GM10248 (cell line): ENCODE measurements at regions not wholly inside any gene's neighbourhood (a gene's known extent, or its start where the extent isn't known, plus 50 kb on each side); places are given as distances from the start of the nearest gene placed in this dataset.

Source experiments
- CTCF ChIA-PET: fragments of 300-600 bp; sonication (Branson Sonifier 250); formaldehyde crosslinking; extraction: SDS; loops from one replicate; lab custom pipeline; 2021; ENCODE audit warnings: antibody characterized with exemption; lab: Yijun Ruan, JAX
- POLR2A ChIA-PET: fragments of 350-650 bp; sonication (Branson Sonifier 250); formaldehyde crosslinking; extraction: SDS; loops from one replicate; lab custom pipeline; 2020; ENCODE audit warnings: antibody characterized with exemption; lab: Yijun Ruan, JAX
- DNase-seq: peaks from one replicate; pipeline ENCODE4 v3.0.0; 2012; ENCODE audit errors: extremely low spot score
- TF ChIP-seq, protein P1 (sequence below): IDR thresholded peaks from 2 replicates; pipeline ENCODE4 v1.5.1; 2012; ENCODE audit warnings: mild to moderate bottlenecking, low read depth; ENCODE audit errors: extremely low read depth, missing control alignments, control extremely low read depth

- TF ChIP-seq, protein P1, sequence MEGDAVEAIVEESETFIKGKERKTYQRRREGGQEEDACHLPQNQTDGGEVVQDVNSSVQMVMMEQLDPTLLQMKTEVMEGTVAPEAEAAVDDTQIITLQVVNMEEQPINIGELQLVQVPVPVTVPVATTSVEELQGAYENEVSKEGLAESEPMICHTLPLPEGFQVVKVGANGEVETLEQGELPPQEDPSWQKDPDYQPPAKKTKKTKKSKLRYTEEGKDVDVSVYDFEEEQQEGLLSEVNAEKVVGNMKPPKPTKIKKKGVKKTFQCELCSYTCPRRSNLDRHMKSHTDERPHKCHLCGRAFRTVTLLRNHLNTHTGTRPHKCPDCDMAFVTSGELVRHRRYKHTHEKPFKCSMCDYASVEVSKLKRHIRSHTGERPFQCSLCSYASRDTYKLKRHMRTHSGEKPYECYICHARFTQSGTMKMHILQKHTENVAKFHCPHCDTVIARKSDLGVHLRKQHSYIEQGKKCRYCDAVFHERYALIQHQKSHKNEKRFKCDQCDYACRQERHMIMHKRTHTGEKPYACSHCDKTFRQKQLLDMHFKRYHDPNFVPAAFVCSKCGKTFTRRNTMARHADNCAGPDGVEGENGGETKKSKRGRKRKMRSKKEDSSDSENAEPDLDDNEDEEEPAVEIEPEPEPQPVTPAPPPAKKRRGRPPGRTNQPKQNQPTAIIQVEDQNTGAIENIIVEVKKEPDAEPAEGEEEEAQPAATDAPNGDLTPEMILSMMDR = no peak
- ChIA-PET CTCF (no interaction called here), POLR2A (no interaction called here)
- no peak for DNase-seq
Observed at GRCh38 chr2:23235736-23236135, 149.2 kb upstream of the KLHL29 start.

GRCh38 chr2:23237147-23237546, 147.8 kb upstream of the KLHL29 start:
- POLR2A ChIA-PET = no interaction called here
- CTCF ChIA-PET = no interaction called here
- TF ChIP-seq, protein P1 = no peak
- no peak for DNase-seq

- ChIA-PET CTCF (no interaction called here), POLR2A (no interaction called here)
- no peak for DNase-seq
- TF ChIP-seq, protein P1 = no peak
Observed at GRCh38 chr2:23238011-23238657, 146.8 kb upstream of the KLHL29 start.

- ChIA-PET CTCF (interaction anchor here (1.3 kb wide), 1 partner anchor 12 kb away, joined by 3 read pairs; no protein-coding TSS in a partner anchor), POLR2A (no interaction called here)
- no peak for DNase-seq
- TF ChIP-seq, protein P1 = no peak
Observed at GRCh38 chr2:23239374-23239773, 145.6 kb upstream of the KLHL29 start.

GRCh38 chr2:23241121-23241520, 143.9 kb upstream of the KLHL29 start:
- ChIA-PET CTCF (no interaction called here), POLR2A (no interaction called here)
- TF ChIP-seq, protein P1 = no peak
- DNase-seq = no peak

GRCh38 chr2:23241611-23242245, 143.3 kb upstream of the KLHL29 start:
- ChIA-PET CTCF (no interaction called here), POLR2A (no interaction called here)
- no peak for DNase-seq
- TF ChIP-seq, protein P1 = no peak
